ENCODE measurements at regions not wholly inside any gene's neighbourhood (a gene's known extent, or its start where the extent isn't known, plus 50 kb on each side); places are given as distances from the start of the nearest gene placed in this dataset.

DNA sequence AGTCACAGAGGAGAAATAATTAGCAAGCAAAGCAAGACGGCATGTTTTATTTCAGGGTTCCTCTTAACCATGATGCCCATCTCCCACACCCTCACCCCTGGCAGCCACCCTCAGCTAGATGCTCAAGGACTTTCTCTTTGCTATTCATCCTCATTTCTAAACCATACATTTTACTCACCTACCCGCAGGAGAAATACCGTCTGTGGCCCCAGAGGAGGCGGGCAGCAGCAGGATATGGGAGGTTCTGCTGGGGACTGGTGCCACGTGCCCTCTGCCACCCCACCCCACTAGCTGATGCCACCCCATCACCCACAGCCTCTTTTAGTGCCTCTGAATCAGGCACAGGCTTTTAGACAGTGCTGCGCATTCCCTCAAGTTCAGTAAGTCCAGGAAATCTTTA is 168.7 kb upstream of the ITGB1 start:
- DNase-seq (ENCODE audit: low read depth) = no peak

DNA sequence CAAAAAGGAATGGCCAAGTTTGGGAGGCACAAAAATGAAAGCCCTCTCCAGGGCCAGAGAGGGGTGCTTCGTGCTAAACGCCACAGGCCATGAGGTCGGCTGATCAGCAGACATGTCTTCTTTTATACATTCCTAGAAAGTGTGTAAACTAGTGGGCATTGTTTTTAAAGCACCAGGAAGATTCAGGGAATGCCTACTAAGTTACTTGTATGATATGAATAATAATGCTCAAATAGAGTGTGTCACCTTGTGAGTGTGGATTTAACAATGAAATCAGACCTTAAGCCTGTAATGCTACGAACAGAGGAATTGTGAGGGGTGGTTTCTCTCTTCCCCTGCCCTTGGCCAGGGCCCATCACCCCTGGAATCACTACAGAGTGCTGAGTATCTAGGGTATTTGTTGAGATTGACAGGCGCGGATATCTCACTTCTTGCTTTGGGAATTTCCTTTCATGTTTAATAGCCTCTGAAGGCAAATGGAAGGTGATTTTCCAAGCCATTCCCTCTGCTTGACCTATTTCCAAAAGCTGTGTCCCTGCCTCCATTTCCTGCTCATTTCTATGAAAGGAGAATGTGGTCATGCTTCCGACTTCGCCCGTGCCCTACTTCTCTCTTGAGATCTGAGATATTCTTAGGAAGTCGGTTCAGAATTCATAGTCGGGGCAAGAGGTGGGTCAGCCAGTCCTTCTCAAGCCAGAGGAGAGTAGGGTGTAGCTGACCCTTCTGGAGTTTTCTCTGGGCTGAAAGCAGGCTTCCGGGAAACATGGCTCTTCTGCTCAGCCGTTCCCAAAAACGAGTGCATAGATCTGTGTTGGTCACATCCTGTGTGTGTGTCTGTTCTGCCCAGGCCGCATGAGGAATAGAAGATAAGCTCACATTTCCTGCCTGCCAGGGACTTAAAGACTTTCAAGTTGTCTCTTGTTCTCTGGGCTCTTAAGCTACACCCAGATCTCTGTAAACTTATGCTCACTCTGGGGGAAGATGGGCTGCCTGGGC is 167.8 kb upstream of the ITGB1 start:
- DNase-seq (ENCODE audit: low read depth) = peak; percentile 27

DNA sequence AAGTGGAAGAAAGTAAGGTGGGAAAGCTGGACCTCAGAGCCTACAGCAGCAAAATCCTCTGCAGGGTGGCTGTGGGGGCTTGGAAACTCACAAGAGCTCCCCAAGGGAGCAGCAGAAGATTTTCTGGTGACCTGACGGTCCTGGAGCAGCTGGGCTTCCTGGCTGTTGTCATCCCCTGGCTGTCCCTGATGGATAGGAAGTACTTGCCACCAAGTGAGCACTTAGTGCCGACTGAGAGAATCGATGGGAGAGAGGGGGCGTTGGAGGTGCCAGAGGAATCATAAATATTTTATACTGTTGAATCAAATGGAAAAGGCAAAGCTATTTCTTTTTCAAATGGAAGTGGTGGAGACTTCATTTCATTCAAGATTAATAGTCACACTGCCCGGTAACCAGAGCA is 167.1 kb upstream of the ITGB1 start:
- no peak for DNase-seq (ENCODE audit: low read depth)

DNA sequence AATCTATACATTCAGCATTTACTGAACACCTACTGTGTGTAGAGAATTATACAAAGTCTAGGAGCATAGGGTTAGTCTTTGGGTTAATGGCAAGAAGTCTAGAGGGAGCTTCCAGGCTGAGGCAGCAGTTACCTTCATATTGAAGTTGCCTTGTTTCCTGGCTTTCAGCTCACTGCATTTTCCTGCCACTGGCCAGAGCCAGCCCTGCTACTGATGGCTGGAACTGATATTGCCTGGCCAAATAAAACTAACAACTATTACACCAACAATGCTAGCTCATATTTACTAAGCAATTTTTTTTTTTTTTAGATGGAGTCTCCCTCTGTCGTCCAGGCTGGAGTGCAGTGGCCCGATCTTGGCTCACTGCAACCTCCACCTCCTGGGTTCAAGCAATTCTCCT is 165.7 kb upstream of the ITGB1 start:
- no peak for DNase-seq (ENCODE audit: low read depth)

DNA sequence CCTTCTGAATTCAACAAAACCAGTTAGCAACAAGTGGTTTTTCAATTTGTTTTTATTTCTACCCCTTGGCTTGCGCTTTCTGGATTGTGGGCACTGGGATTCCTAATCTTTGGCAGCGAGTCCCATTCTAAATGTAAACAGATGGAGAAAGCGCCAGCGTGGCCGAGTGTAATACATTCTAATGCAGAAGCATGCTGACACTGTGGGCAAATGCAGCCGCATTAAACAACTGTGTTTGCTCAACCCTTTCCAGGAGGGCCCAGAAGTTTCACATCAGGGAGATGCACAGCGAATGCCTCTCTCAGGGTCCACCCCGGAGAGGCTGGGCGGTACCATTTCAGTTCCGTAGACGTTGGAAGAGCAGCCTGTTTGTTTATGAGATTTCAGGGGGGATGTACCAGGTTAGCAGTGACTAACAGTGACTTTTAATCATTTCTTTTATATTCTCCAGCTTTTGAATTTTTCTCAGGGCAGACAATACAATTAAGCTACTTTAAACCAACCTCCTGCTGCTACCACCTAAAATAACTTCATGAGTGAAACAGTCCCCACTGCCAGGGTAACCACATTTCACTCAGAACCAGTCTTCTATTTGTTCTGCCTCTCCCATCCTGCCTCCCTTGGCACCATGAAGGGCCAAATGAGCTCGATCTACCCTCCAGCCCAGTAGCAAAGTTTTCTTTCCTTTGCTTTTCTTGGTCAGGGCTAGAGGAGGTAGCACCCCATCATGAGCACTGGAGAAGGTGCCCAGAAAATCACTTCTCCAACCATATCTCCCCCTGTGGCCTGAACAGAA is 164.2 kb upstream of the ITGB1 start:
- peak; percentile 52 for DNase-seq (ENCODE audit: low read depth)

DNA sequence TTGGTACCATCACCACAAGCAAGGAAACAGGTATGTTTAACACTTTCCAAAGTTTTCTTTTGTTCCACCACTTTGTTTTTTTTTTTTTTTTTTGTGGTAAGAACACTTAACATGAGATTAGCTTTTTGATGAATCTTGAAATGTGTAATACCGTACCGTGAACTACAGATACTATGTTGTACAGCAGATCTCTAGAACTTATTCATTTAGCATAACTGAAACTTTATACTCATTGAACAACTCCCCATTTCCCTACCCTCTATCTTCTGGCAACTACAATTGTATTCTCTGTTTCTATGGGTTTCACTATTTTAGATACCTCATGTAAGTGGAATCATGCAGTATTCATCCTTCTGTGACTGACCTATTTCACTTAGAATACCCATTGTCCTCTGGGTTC is 162.7 kb upstream of the ITGB1 start:
- DNase-seq (ENCODE audit: low read depth) = no peak

DNA sequence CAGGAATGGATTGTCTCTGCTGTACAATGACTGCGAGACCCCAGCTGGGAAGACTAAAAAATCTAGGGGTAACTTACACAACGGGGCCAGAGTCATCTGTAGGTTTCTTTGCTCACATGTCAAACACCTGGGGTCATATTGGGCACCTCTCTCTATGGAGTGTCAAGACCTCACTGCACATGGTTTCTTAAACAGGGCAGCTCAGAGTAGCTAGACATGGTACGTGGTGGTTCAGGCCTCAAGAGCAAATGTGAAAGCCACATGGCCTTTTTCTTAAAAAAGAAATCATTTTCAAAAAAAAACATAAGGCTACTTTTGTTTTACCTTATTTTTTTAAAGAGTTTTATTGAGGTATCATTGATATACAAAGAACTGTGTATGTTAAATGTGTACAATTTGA is 162.2 kb upstream of the ITGB1 start:
- DNase-seq (ENCODE audit: low read depth) = no peak

DNA sequence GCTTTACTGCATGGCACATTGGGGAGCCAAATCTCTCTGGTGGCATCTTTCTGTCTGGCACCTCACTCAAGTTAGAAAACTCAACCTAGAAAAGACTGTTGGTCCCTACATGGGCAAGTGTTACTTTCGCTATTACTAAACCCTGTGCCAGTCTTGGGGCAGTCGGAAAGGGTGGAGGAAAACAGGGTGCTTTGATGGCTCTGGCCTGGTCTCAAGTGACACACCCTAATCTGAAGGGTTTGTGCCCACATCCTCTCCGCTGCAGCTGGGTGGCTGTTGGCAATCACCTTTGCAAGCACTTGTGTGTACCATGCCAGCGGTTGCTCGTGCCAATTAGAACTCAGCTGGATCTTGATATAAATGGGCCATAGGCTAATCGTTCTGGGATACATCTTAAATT is 159.8 kb upstream of the ITGB1 start:
- no peak for DNase-seq (ENCODE audit: low read depth)

DNA sequence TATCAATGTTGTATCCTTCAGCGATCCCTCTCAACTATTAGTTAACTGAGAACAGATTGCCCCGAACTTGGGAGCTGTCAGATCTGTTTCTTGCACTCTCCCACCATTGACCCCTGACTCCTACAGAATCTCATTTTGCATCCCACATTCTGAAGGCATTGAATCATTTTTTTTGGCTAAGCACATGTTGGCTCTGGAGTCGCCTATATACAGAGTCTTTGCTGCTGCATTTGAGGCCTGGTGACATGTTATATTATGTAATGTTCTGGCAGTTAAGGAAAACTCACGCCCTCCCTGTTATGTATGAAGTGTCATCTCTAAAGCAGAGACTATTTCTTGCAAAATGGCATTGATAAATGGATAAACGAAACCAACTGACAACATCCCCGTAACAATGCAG is 159.2 kb upstream of the ITGB1 start:
- no peak for DNase-seq (ENCODE audit: low read depth)

DNA sequence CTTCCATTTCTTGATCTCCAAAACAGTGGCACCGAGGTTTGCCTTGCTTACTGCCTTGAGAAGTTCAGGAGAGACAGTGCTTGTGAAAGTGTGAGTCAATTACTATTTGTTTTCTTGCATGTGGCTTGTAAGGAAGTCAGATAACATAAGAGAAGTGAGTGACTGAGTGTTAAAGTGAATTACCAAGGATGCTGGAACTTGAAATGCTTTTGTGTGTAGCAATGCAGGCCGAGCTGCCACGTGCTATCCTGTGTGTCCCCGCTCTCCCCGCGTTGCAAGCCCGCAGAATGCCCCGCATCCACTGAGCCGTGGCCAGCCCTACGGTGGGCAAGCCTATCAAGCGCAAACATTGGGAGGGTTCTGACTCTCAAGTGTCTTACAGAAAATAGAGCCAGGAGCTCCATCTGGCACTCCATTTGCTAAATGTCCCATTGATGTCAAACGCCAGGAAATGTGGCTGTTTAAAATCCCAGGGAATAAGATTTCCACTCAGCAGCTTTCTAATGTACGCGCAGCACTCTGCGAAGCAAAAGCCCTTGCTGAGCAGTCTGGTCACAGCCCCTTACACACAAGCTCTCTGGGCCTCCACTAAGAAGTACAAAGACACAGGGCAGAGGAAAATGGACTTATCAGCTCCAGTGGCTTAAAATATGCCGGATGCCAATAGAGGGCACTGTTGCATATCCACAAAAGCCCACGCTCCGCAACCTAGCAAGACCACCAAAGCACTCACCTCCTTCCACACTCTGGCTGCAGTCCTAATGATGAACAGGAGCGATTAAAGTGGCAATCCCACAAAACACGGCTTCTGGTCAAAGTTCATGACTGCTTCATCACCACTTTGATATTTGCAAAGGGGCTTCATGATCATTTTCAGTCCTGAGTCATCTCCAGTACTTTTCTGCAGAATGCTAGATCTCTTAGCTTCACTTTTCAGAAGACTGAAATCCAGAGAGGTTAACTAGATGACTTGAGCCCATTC is 158.0 kb upstream of the ITGB1 start:
- peak; percentile 73 for DNase-seq (ENCODE audit: low read depth)

DNA sequence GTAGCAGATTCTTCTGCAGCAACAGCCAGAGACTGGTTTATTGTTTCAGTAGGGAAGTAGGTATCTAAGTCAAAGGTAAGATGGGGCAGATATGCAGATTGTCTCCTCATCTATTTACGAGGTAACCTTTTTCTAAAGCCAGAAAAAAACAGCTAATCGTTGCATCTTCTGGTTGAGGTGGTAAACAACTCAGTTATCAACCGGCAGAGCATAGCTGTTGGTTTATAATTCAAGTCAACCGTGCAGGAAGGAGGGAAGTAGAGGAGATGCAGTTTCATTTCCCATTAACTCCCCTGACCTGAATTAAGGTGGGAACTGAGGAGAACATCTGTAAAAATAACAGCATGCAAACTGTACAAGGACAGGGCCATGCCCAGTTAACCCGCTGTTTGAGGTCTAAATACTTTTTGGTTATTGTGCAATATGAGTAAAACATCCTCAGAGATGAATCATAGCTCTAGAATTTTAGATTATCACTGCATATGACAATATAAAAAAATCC is 156.5 kb upstream of the ITGB1 start:
- DNase-seq (ENCODE audit: low read depth) = peak; percentile 54

DNA sequence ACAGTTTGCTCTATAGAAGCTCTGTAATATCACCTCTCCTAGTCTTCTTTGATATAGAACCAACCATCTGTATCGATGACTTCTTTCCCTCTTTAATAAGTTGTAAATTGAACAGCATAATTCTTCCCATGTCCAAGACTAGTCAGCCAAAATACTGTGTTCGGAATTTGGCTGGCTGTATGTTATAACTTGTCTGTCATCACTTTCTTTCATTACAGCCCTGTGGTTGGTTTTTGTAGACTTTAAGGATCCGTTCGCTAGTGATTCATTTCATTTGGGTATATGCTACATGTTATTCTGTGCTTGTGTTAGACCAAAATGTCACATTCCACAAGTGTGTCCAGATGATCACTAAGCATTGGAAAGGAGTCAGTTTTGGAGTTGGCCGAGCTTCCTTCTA is 155.4 kb upstream of the ITGB1 start:
- no peak for DNase-seq (ENCODE audit: low read depth)

DNA sequence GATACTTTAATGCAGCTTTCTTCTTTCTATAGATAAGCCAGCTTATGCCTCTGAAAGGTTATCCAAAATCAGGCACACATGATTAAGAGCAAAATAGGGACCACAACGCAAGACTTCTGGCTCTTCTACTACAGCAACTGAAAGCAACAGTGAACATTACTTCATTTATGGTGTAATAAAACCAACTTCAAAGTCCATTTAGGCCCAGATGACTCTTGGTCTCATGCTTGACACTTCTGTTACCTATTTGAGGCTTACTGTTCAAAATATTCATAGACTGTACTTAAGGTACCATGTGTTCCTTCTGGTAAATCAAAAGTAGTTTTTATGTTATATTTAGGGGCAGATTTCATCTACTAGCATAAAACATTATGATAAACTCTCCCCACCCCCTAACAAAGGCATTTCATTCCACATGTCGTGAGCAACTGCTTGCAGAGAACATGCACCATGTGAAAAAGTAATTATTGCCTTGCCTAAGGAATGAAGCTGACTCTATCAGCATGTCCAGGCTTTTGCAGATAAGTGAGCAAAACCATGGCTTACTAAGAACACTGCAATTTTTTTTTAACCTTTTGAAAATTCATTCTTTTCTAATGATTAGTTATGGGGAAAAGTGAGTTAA is 154.9 kb upstream of the ITGB1 start:
- no peak for DNase-seq (ENCODE audit: low read depth)

DNA sequence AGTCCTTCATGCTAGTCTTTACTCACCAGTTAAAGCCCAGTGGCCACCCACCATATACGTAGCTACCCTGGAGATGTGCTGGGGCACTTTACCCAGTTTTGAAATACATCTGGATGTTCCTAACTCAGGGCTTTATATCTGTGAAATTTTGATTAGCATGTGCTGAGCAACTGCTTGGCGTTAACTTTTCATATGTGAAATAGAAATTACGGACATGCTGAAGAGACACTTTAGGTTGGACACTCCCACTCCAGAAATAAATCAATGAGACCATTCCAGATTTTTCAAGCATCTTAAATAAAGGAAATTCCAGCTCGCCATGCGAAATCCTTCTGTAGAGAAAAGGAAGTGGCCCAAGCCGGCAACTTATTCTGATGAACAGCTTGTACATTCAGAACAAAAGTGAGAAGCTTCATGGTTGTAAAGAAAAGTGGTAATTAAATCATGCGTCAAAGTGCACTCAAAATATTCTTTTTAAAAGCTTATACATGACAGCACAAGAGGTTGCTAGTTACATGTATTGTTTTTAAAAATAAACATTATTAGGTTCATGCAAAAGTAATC is 153.5 kb upstream of the ITGB1 start:
- no peak for DNase-seq (ENCODE audit: low read depth)

DNA sequence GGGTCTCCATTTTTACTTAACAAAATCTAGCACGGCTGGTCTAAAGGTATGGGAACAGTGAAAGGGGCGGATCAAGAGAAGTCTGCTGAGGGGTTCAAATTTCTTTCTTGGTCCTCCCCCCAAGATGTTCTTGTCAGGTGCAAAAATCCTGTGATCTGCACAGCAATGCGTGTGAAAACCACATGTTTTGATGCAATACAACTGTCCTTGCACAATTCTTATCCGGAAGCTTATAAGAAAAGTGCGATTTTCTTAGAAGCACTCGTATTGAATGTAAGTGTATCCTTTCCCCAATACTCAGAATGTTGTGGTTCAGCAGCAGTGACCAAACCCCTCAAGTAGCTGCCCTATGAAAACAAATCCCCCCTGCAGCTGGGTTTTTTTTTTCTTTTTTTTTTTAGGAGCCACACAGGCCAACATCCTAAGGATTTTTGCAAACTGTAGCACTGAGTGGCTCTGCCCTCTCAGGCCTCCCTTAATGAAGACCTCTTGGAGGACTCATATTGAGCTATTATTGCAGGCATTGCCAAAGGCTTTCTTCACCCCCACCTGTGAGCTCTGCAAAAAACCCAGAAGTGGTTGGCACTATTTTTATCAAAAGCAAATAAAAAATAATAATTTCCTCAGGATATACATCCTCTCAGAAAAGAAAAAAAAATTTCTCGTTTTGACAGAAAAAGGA is 151.9 kb upstream of the ITGB1 start:
- no peak for DNase-seq (ENCODE audit: low read depth)

DNA sequence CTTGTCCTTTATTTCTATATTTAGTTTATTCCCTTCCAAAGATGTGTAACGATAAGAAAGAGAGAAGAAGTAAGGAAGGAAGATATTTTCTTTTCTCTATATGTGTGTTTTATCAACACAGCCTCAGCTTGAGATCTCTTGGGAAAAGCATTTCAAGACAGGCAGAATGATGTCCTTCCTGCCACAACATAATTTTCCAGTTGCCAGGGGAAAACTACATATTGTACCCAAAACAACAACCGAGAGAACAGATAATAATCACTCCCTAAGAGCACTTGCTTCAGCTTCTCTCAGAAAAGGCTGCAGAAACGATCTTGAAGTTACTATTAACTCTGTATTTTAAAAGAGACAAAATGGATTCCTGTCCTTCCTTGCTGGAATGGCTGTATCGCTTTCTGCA is 151.4 kb upstream of the ITGB1 start:
- DNase-seq (ENCODE audit: low read depth) = no peak

DNA sequence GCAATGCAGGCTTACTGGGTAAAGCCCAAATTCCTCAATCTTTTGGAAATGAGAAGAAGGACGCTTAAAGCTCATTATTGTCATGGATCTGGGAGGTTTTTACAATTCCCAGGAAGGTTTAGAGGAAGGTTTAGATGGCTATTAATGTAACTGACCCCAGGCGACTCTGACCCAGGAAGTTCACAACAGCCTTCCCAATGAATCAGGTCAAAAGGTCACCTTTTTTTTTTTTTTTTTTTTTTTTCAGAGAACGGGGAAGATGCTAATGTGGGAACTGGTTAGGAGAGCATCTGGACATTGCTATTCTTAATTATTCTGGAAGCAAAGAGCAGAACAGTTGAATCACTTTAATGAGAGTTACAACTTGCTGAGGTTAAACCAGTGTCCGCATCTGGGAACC is 149.9 kb upstream of the ITGB1 start:
- DNase-seq (ENCODE audit: low read depth) = no peak

DNA sequence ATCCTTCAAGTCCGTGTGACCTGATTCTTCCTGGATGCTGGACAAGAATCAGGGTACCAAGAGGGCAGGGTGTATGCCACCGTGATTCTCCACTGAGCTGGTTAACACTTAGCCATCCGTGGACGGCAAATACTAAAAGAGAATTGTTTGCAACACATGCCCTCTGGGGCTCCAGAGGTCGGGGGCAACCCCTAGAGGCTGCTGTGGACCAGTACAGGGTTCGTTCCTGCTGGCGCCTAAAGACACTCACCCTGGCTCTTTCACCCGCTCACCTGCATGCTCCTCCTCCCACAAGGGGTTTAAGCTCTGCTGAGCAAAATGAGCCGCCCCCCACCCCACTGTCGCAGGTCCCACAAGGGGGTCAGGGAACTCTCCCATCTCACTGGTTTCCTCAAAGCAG is 148.7 kb upstream of the ITGB1 start:
- no peak for DNase-seq (ENCODE audit: low read depth)

DNA sequence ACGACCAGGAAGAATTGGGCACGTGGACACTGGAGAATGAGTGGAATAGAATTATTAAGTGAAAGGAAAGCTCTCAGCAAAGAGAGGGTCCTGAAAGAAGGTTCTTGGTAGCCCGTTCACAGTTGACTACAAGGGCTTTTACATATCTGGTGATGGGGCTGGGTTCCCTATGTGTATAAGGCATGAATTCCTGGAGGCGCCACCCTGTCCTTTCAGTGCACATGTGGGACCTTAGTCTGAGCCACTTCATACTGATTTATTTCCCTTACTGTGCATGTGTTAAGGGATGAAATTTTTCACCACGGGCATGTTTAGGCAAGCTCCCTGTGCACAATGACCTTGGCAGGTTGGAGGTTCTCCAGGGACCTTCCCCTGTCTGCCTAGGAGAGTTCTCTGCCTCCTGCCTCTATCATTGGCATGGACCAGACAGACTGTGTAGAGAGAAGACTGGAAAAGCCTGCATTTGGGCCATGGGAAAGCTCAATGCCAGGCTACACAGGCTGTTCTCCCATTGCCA is 145.9 kb upstream of the ITGB1 start:
- no peak for DNase-seq (ENCODE audit: low read depth)

DNA sequence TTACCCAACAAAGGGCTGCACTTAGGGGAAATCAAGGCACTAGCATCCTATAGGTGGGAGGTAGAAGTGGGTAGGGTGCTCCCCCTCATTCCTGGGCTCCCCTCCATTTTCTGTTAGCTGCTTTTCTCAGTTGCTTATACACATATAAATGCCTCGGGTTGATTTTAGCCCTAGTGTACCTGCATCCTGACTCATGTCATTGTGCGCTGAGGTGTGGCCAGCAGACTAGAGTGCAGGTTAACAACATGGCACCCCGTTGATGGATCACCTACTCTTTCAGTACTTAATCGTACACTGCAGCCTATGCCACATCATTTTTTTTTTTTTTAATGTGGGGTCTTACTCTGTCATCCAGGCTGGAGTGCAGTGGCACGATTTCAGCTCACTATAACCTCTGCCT is 144.0 kb upstream of the ITGB1 start:
- no peak for DNase-seq (ENCODE audit: low read depth)
